ENCODE measurements at regions not wholly inside any gene's neighbourhood (a gene's known extent, or its start where the extent isn't known, plus 50 kb on each side); places are given as distances from the start of the nearest gene placed in this dataset.

DNA sequence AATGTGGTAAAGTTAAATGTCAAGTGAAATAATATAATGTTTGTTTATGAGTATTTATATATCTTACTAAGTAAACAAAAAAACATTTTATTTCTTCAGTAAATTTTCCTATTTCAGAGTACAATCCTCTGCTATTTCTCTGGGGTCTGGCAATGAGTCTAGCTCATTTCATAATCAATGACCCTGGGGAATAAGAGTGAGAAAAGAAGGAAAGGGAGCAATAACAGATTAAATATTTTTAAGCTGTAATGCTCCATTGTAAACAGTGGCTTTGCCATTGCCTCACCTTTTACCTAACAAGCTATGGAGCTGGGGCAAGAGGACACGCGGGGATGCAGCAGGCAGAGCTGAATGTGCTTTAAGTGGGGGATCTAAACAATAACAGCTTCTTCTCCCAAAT lies 1071.9 kb downstream of the FLRT2 start:
- TF ChIP-seq, protein P1, sequence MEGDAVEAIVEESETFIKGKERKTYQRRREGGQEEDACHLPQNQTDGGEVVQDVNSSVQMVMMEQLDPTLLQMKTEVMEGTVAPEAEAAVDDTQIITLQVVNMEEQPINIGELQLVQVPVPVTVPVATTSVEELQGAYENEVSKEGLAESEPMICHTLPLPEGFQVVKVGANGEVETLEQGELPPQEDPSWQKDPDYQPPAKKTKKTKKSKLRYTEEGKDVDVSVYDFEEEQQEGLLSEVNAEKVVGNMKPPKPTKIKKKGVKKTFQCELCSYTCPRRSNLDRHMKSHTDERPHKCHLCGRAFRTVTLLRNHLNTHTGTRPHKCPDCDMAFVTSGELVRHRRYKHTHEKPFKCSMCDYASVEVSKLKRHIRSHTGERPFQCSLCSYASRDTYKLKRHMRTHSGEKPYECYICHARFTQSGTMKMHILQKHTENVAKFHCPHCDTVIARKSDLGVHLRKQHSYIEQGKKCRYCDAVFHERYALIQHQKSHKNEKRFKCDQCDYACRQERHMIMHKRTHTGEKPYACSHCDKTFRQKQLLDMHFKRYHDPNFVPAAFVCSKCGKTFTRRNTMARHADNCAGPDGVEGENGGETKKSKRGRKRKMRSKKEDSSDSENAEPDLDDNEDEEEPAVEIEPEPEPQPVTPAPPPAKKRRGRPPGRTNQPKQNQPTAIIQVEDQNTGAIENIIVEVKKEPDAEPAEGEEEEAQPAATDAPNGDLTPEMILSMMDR (conservative IDR thresholded peaks at IDR 0.05; ENCODE audit: low read depth in 2 of 2) = no peak
- no peak for TF ChIP-seq POLR2AphosphoS5 (IDR thresholded peaks at IDR 0.05; ENCODE audit: low read depth)
- TF ChIP-seq EZH2 (IDR thresholded peaks at IDR 0.05; ENCODE audit: low read depth, unreplicated experiment) = no peak

All from GM23338 (cell line).